ENCODE measurements at regions not wholly inside any gene's neighbourhood (a gene's known extent, or its start where the extent isn't known, plus 50 kb on each side); places are given as distances from the start of the nearest gene placed in this dataset.

DNA sequence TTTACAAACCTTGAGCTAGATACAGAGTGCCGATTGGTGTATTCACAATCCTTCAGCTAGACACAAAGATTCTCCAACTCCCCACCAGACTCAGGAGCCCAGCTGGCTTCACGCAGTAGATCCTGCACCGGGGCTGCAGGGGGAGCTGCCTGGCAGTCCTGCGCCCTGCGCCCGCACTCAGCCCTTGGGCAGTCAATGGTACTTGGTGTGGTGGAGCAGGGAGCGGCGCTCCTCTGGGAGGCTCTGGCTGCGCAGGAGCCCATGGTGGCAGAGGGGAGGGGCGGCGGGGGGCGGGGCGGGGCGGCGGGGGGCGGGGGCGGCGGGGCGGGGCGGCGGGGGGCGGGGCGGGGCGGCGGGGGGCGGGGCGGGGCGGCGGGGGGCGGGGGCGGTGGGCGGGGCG lies 923.4 kb downstream of the SOCS6 start:
- Histone ChIP-seq H3K4me3 (no peak overlapping the region), H3K27me3 (peaks cover 0 to 3% of the 10 kb centered on the region in 2 donors), H3K36me3 (no peaks in the 10 kb centered on the region), H3K9me3 (no peaks in the 10 kb centered on the region), H3K4me1 (no peaks in the 10 kb centered on the region), H3K27ac (no peak overlapping the region)
- WGBS (ENCODE audit: insufficient coverage, low coverage, low lambda C conversion rate, missing lambda C conversion rate): 79% methylated on average over 11 of the region's 33 CpGs
- no peak for DNase-seq
- TF ChIP-seq, protein P1, sequence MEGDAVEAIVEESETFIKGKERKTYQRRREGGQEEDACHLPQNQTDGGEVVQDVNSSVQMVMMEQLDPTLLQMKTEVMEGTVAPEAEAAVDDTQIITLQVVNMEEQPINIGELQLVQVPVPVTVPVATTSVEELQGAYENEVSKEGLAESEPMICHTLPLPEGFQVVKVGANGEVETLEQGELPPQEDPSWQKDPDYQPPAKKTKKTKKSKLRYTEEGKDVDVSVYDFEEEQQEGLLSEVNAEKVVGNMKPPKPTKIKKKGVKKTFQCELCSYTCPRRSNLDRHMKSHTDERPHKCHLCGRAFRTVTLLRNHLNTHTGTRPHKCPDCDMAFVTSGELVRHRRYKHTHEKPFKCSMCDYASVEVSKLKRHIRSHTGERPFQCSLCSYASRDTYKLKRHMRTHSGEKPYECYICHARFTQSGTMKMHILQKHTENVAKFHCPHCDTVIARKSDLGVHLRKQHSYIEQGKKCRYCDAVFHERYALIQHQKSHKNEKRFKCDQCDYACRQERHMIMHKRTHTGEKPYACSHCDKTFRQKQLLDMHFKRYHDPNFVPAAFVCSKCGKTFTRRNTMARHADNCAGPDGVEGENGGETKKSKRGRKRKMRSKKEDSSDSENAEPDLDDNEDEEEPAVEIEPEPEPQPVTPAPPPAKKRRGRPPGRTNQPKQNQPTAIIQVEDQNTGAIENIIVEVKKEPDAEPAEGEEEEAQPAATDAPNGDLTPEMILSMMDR (IDR thresholded peaks at IDR 0.05): no peak
- TF ChIP-seq POLR2A (IDR thresholded peaks at IDR 0.05): no peak
- intact Hi-C loops (cut with DNase I): no loop called here
- peak in 1 of 4 donors; percentile 48 for ATAC-seq

- DNase-seq (no peak), ATAC-seq (no peak)
- Histone ChIP-seq H3K4me3 (no peak overlapping the region), H3K4me1 (no peaks in the 10 kb centered on the region), H3K27ac (no peak overlapping the region), H3K27me3 (peaks cover 0 to 3% of the 10 kb centered on the region in 2 donors), H3K9me3 (no peaks in the 10 kb centered on the region), H3K36me3 (no peaks in the 10 kb centered on the region)
- WGBS (ENCODE audit: insufficient coverage, low coverage, low lambda C conversion rate, missing lambda C conversion rate): 44% methylated on average over 2 of the region's 2 CpGs
- intact Hi-C loops (cut with DNase I): no loop called here
- no peak for TF ChIP-seq POLR2A (IDR thresholded peaks at IDR 0.05)
- TF ChIP-seq, protein P1 (IDR thresholded peaks at IDR 0.05): no peak
Measured at GRCh38 chr18:71209944-71210343, 921.1 kb downstream of the SOCS6 start.

GRCh38 chr18:71194438-71194837 lies 905.6 kb downstream of the SOCS6 start:
- WGBS (ENCODE audit: insufficient coverage, low coverage, low lambda C conversion rate, missing lambda C conversion rate): 13% methylated on average over 1 of the region's 1 CpG
- intact Hi-C loops (cut with DNase I): no loop called here

DNA sequence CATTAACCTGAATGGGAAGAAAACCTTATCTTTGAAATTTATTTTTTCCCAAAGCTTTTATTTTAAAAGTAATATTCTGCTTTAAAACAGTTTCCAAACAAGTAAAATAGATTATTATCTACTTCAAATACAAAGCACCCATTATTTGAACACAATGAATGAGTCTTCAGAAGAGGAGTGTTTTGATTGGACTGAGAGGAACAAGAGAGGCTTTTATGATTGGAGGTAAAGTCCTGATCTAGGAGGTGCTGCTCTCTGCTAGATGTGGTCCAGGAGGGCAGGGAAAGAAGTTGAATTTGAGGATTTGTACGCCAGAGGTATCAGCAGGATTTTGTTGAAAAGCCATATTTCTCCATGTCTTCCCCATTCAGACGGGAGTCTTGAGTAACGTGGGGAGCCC lies 900.7 kb downstream of the SOCS6 start:
- Histone ChIP-seq H3K27ac (no peak overlapping the region), H3K9me3 (no peaks in the 10 kb centered on the region), H3K36me3 (no peaks in the 10 kb centered on the region), H3K4me1 (no peaks in the 10 kb centered on the region), H3K27me3 (no peaks in the 10 kb centered on the region), H3K4me3 (no peak overlapping the region)
- WGBS (ENCODE audit: insufficient coverage, low coverage, low lambda C conversion rate, missing lambda C conversion rate): 54% methylated on average over 3 of the region's 3 CpGs
- TF ChIP-seq, protein P1 (IDR thresholded peaks at IDR 0.05): no peak
- no peak for TF ChIP-seq POLR2A (IDR thresholded peaks at IDR 0.05)
- ATAC-seq (no peak), DNase-seq (no peak)
- intact Hi-C loops (cut with DNase I): no loop called here

More at GRCh38 chr18:71194438-71194837, 905.6 kb downstream of the SOCS6 start:
- ATAC-seq (no peak), DNase-seq (no peak)
- Histone ChIP-seq H3K4me3 (no peak overlapping the region), H3K27me3 (no peaks in the 10 kb centered on the region), H3K27ac (no peak overlapping the region), H3K9me3 (no peaks in the 10 kb centered on the region), H3K4me1 (no peaks in the 10 kb centered on the region), H3K36me3 (no peaks in the 10 kb centered on the region)
- no peak for TF ChIP-seq POLR2A (IDR thresholded peaks at IDR 0.05)
- TF ChIP-seq, protein P1 (IDR thresholded peaks at IDR 0.05): no peak

- no peak for TF ChIP-seq POLR2A (IDR thresholded peaks at IDR 0.05)
- TF ChIP-seq, protein P1 (IDR thresholded peaks at IDR 0.05): no peak
- H3K4me3 ChIP-seq: no peak overlapping the region
- H3K27ac ChIP-seq: no peak overlapping the region
- intact Hi-C loops (cut with DNase I): no loop called here
- no peaks in the 10 kb centered on the region for H3K4me1 ChIP-seq
- H3K9me3 ChIP-seq: no peaks in the 10 kb centered on the region
- no peaks in the 10 kb centered on the region for H3K27me3 ChIP-seq
- WGBS (ENCODE audit: insufficient coverage, low coverage, low lambda C conversion rate, missing lambda C conversion rate): 30% methylated on average over 4 of the region's 4 CpGs
- DNase-seq: no peak
- ATAC-seq: no peak
- no peaks in the 10 kb centered on the region for H3K36me3 ChIP-seq
Measured at GRCh38 chr18:71168557-71169145, 879.8 kb downstream of the SOCS6 start.

Measured in right lobe of liver (tissue), 6 donors.